GM12872 (cell line): ENCODE measurements at regions not wholly inside any gene's neighbourhood (a gene's known extent, or its start where the extent isn't known, plus 50 kb on each side); places are given as distances from the start of the nearest gene placed in this dataset.

Source experiments
- CTCF ChIP-seq: IDR thresholded peaks from 3 replicates; pipeline ENCODE4 v1.5.1; 2011; ENCODE audit warnings: low read depth, mild to moderate bottlenecking, low read length, moderate library complexity; ENCODE audit not compliant: insufficient read depth

- TF ChIP-seq CTCF, result no peak
Measured at GRCh38 chr3:30524357-30525040, 81.9 kb upstream of the TGFBR2 start.

- TF ChIP-seq CTCF, result no peak
Measured at GRCh38 chr3:30526031-30526430, 80.4 kb upstream of the TGFBR2 start.

GRCh38 chr3:30527186-30527585, 79.2 kb upstream of the TGFBR2 start:
- TF ChIP-seq CTCF, result no peak

GRCh38 chr3:30527720-30528119, 78.7 kb upstream of the TGFBR2 start:
- no peak for TF ChIP-seq CTCF

GRCh38 chr3:30530084-30530483, 76.3 kb upstream of the TGFBR2 start:
- no peak for TF ChIP-seq CTCF

- TF ChIP-seq CTCF, result no peak
Measured at GRCh38 chr3:30531017-30531570, 75.3 kb upstream of the TGFBR2 start.

GRCh38 chr3:30535525-30535924, 70.9 kb upstream of the TGFBR2 start:
- TF ChIP-seq CTCF, result no peak
